BJ (cell line): ENCODE measurements at regions not wholly inside any gene's neighbourhood (a gene's known extent, or its start where the extent isn't known, plus 50 kb on each side); places are given as distances from the start of the nearest gene placed in this dataset. TPM values are rescaled to one million over a fixed set of nuclear protein-coding genes. Genes with fewer than 3 reads are reported as not detected.
"Not testable (repeated sequence)": the region's sequence is repeated elsewhere in the genome, so short reads cannot be mapped to it uniquely, and the experiment has no call there.

Experiments
- CTCF ChIA-PET: fragments of 350-600 bp; formaldehyde crosslinking; extraction: SDS; loops from one replicate; lab custom pipeline; 2021; ENCODE audit warnings: antibody characterized with exemption, inconsistent platforms; lab: Yijun Ruan, JAX
- POLR2A ChIA-PET: fragments of 300-600 bp; sonication (Branson Sonifier 250); formaldehyde crosslinking; extraction: SDS; loops from one replicate; lab custom pipeline; 2021; ENCODE audit warnings: antibody characterized with exemption; lab: Charles Lee
- DNase-seq: peaks from one replicate; pipeline ENCODE4 v3.0.0-alpha.2; 2011; ENCODE audit warnings: low read depth
- H3K27me3 ChIP-seq: 2 replicates; pipeline ENCODE4 v1.6.0; 2011; ENCODE audit warnings: low read length; ENCODE audit not compliant: control insufficient read depth, insufficient read depth
- H3K36me3 ChIP-seq: 2 replicates; pipeline ENCODE4 v1.5.1; 2011; ENCODE audit warnings: low read length; ENCODE audit not compliant: control insufficient read depth, insufficient read depth
- H3K4me3 ChIP-seq: 2 replicates; pipeline ENCODE4 v1.5.1; 2011; ENCODE audit warnings: low read depth, mild to moderate bottlenecking, control low read depth, low read length
- CTCF ChIP-seq: IDR thresholded peaks from 2 replicates; pipeline ENCODE4 v1.5.1; 2011; ENCODE audit warnings: low read depth, mild to moderate bottlenecking, control low read depth, inconsistent platforms, low read length, moderate library complexity; ENCODE audit not compliant: insufficient read depth
- small RNA-seq: library from RNA; depleted of rRNA; stranded (forward); fragments of <200 nt; gene quantifications from one replicate; pipeline ENCODE3, GENCODE V24; 2012; ENCODE audit warnings: low replicate concordance, low read depth; ENCODE audit not compliant: insufficient read length

DNA sequence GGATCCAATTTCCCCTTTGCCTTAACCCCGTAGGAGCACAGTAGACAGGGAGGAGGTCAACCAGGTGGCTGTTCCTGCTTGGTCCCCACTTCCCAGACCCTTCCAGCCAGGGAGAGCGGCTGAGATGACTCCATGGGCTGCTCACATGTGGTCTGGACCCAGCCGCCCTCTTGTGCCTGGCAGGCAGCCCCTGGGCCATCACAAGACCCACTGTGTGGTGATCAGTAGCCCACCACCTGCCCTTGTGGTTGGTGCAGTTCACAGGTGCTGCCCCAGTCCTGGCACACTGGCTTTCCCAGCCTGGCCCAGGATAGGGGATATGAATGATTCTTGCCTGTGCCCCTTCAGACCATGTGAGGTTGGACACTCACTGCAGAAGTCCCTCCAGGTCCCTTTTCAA lies 1556.7 kb downstream of the FOXD4L5 start:
- no peak for DNase-seq
- POLR2A ChIA-PET: no interaction called here
- TF ChIP-seq CTCF: no peak
- no peaks in the 10 kb centered on the region for H3K36me3 ChIP-seq
- CTCF ChIA-PET: no interaction called here
- no peak overlapping the region for H3K4me3 ChIP-seq
- no peaks in the 10 kb centered on the region for H3K27me3 ChIP-seq

DNA sequence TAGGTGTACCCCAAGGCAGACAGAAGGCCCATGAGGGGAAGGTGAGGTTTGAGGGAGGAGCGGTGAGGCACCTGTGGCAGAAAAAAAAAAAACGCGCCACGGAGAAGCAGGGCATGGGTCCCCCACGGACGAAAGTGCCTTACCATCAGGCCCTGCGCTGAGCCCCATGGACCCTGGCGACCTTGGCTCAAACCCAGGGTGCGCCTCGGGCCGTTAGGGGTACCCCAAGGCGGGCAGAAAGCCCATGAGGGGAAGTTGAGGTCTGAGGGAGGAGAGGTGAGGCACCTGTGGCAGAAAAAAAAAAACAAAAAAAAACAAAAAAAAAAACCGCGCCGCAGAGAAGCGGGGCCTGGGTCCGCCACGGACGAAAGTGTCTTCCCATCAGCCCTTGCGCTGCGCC lies 1576.7 kb downstream of the FOXD4L5 start:
- H3K4me3 ChIP-seq, H3K27me3 ChIP-seq, POLR2A ChIA-PET, CTCF ChIA-PET, H3K36me3 ChIP-seq, DNase-seq: not testable (repeated sequence)

- POLR2A ChIA-PET, H3K4me3 ChIP-seq, H3K27me3 ChIP-seq, H3K36me3 ChIP-seq, CTCF ChIA-PET, DNase-seq: not testable (repeated sequence)
These were observed 1580.6 kb downstream of the FOXD4L5 start for GRCh38 chr9:63704456-63704855.

DNA sequence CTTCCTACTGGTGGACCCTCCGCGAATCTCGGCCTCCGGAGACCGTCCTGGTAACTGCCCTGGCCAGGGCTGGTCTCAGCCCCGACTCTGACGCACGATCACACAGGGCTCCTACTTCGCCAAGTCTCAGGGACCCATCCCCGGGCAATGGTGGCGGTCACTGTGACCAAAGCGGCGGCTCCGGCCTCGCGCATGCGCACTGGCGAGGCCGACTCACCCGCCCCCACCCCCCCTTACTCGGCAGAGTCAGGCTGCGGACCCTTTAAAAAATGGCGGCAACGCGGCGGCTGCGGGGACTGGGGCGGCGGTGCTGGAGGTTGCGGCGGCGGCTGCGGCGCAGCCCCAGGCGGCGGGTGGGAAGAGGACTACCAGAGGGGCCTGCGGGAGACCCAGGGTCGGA lies 1581.3 kb downstream of the FOXD4L5 start:
- POLR2A ChIA-PET, H3K36me3 ChIP-seq, DNase-seq, CTCF ChIA-PET, H3K27me3 ChIP-seq, H3K4me3 ChIP-seq: not testable (repeated sequence)

DNA sequence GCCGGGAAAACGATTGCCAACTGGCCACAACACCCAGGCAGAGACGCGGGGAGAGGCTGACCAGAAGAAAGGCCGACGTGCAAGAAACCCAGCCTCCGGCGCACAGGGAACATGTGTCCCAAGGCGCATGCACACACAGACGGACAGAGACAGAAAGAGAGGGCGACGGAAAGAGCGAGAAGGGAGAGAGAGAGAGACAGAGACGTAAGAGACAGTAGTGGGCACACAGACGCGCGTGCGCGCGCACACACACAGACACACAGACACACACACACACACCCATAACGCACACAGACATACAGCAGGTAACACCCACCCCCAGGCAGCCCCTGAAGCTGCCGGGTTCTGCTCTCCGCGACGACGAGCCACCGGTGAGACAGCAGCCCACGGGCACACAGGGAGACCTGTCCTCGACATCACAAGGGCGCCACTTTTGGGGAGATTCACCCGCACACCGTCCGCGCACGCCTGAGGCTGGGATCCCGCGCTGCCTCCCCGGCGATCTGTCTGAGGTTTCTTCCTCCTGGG lies 1581.8 kb downstream of the FOXD4L5 start:
- CTCF ChIA-PET, POLR2A ChIA-PET, H3K36me3 ChIP-seq, H3K27me3 ChIP-seq, H3K4me3 ChIP-seq, DNase-seq: not testable (repeated sequence)

Small RNAs in the stretch of these regions (small RNA-seq; reads per million reads assigned to genes)
- gene MIR4477B (not detected), gene PTGER4P3 (not detected), gene RNA5SP284 (not detected)
